BJ (cell line): ENCODE measurements at regions not wholly inside any gene's neighbourhood (a gene's known extent, or its start where the extent isn't known, plus 50 kb on each side); places are given as distances from the start of the nearest gene placed in this dataset.

Experiments used
- CTCF ChIA-PET: fragments of 350-600 bp; formaldehyde crosslinking; extraction: SDS; loops from one replicate; lab custom pipeline; 2021; ENCODE audit warnings: antibody characterized with exemption, inconsistent platforms; lab: Yijun Ruan, JAX
- POLR2A ChIA-PET: fragments of 300-600 bp; sonication (Branson Sonifier 250); formaldehyde crosslinking; extraction: SDS; loops from one replicate; lab custom pipeline; 2021; ENCODE audit warnings: antibody characterized with exemption; lab: Charles Lee
- DNase-seq: peaks from one replicate; pipeline ENCODE4 v3.0.0-alpha.2; 2011; ENCODE audit warnings: low read depth
- H3K27me3 ChIP-seq: 2 replicates; pipeline ENCODE4 v1.6.0; 2011; ENCODE audit warnings: low read length; ENCODE audit not compliant: control insufficient read depth, insufficient read depth
- H3K36me3 ChIP-seq: 2 replicates; pipeline ENCODE4 v1.5.1; 2011; ENCODE audit warnings: low read length; ENCODE audit not compliant: control insufficient read depth, insufficient read depth
- H3K4me3 ChIP-seq: 2 replicates; pipeline ENCODE4 v1.5.1; 2011; ENCODE audit warnings: low read depth, mild to moderate bottlenecking, control low read depth, low read length
- CTCF ChIP-seq: IDR thresholded peaks from 2 replicates; pipeline ENCODE4 v1.5.1; 2011; ENCODE audit warnings: low read depth, mild to moderate bottlenecking, control low read depth, inconsistent platforms, low read length, moderate library complexity; ENCODE audit not compliant: insufficient read depth

GRCh38 chr13:85080691-85081090 is 718.5 kb downstream of the SLITRK6 start:
- POLR2A ChIA-PET, result no interaction called here
- DNase-seq, result no peak
- Histone ChIP-seq H3K27me3 (no peaks in the 10 kb centered on the region), H3K4me3 (no peak overlapping the region), H3K36me3 (no peaks in the 10 kb centered on the region)
- CTCF ChIA-PET, result no interaction called here
- TF ChIP-seq CTCF, result no peak

GRCh38 chr13:85076343-85076742 is 722.9 kb downstream of the SLITRK6 start:
- Histone ChIP-seq H3K4me3 (no peak overlapping the region), H3K36me3 (no peaks in the 10 kb centered on the region), H3K27me3 (no peaks in the 10 kb centered on the region)
- ChIA-PET CTCF (no interaction called here), POLR2A (no interaction called here)
- no peak for TF ChIP-seq CTCF
- DNase-seq, result no peak

- CTCF ChIA-PET, result no interaction called here
- Histone ChIP-seq H3K4me3 (no peak overlapping the region), H3K27me3 (no peaks in the 10 kb centered on the region), H3K36me3 (no peaks in the 10 kb centered on the region)
- POLR2A ChIA-PET, result no interaction called here
- no peak for DNase-seq
- TF ChIP-seq CTCF, result no peak
These were observed 724.5 kb downstream of the SLITRK6 start for GRCh38 chr13:85074543-85075313.

- ChIA-PET CTCF (no interaction called here), POLR2A (no interaction called here)
- no peak for TF ChIP-seq CTCF
- no peaks in the 10 kb centered on the region for H3K27me3 ChIP-seq
- H3K4me3 ChIP-seq, result no peak overlapping the region
- no peak for DNase-seq
- no peaks in the 10 kb centered on the region for H3K36me3 ChIP-seq
These were observed 731.0 kb downstream of the SLITRK6 start for GRCh38 chr13:85068231-85068630.

- CTCF ChIA-PET, result no interaction called here
- no peak for DNase-seq
- H3K4me3 ChIP-seq, result no peak overlapping the region
These were observed 759.0 kb downstream of the SLITRK6 start for GRCh38 chr13:85040215-85040614.

More at GRCh38 chr13:85040215-85040614, 759.0 kb downstream of the SLITRK6 start:
- H3K27me3 ChIP-seq, result no peaks in the 10 kb centered on the region
- POLR2A ChIA-PET, result no interaction called here
- no peaks in the 10 kb centered on the region for H3K36me3 ChIP-seq
- no peak for TF ChIP-seq CTCF
